ENCODE measurements at regions not wholly inside any gene's neighbourhood (a gene's known extent, or its start where the extent isn't known, plus 50 kb on each side); places are given as distances from the start of the nearest gene placed in this dataset.
"Not testable (repeated sequence)": the region's sequence is repeated elsewhere in the genome, so short reads cannot be mapped to it uniquely, and the experiment has no call there.

- DNase-seq: not testable (repeated sequence)
Measured at GRCh38 chr4:10388146-10388545, 69.1 kb downstream of the ZNF518B start.

GRCh38 chr4:10385994-10386394, 71.2 kb downstream of the ZNF518B start:
- DNase-seq: no peak

- no peak for DNase-seq
Measured at GRCh38 chr4:10384974-10385373, 72.3 kb downstream of the ZNF518B start.

- DNase-seq: no peak
Measured at GRCh38 chr4:10383417-10383816, 73.8 kb downstream of the ZNF518B start.

- not testable (repeated sequence) for DNase-seq
Measured at GRCh38 chr4:10382171-10382570, 75.1 kb downstream of the ZNF518B start.

- no peak for DNase-seq
Measured at GRCh38 chr4:10381146-10381545, 76.1 kb downstream of the ZNF518B start.

- no peak for DNase-seq
Measured at GRCh38 chr4:10380735-10381134, 76.5 kb downstream of the ZNF518B start.

GRCh38 chr4:10371869-10372471, 85.3 kb downstream of the ZNF518B start:
- DNase-seq: no peak

GRCh38 chr4:10371121-10371520, 86.1 kb downstream of the ZNF518B start:
- DNase-seq: no peak

- no peak for DNase-seq
Measured at GRCh38 chr4:10369517-10369916, 87.7 kb downstream of the ZNF518B start.

GRCh38 chr4:10366628-10367027, 90.6 kb downstream of the ZNF518B start:
- DNase-seq: no peak

GRCh38 chr4:10364194-10364593, 93.0 kb downstream of the ZNF518B start:
- no peak for DNase-seq

GRCh38 chr4:10354746-10355145, 102.5 kb downstream of the ZNF518B start:
- DNase-seq: peak; percentile 71

- DNase-seq: no peak
Measured at GRCh38 chr4:10354225-10354624, 103.0 kb downstream of the ZNF518B start.

- no peak for DNase-seq
Measured at GRCh38 chr4:10353110-10353509, 104.1 kb downstream of the ZNF518B start.

- no peak for DNase-seq
Measured at GRCh38 chr4:10348241-10348640, 109.0 kb downstream of the ZNF518B start.

GRCh38 chr4:10347815-10348214, 109.4 kb downstream of the ZNF518B start:
- no peak for DNase-seq

GRCh38 chr4:10347281-10347795, 109.9 kb downstream of the ZNF518B start:
- no peak for DNase-seq

GRCh38 chr4:10346023-10346422, 111.2 kb downstream of the ZNF518B start:
- no peak for DNase-seq

- no peak for DNase-seq
Measured at GRCh38 chr4:10345381-10345784, 111.8 kb downstream of the ZNF518B start.

GRCh38 chr4:10344824-10345223, 112.4 kb downstream of the ZNF518B start:
- no peak for DNase-seq

- no peak for DNase-seq
Measured at GRCh38 chr4:10343656-10344055, 113.6 kb downstream of the ZNF518B start.

GRCh38 chr4:10342866-10343265, 114.4 kb downstream of the ZNF518B start:
- DNase-seq: no peak

GRCh38 chr4:10336471-10336870, 120.8 kb downstream of the ZNF518B start:
- DNase-seq: no peak

GRCh38 chr4:10335050-10335449, 122.2 kb downstream of the ZNF518B start:
- no peak for DNase-seq
